ENCODE measurements at regions not wholly inside any gene's neighbourhood (a gene's known extent, or its start where the extent isn't known, plus 50 kb on each side); places are given as distances from the start of the nearest gene placed in this dataset.

DNA sequence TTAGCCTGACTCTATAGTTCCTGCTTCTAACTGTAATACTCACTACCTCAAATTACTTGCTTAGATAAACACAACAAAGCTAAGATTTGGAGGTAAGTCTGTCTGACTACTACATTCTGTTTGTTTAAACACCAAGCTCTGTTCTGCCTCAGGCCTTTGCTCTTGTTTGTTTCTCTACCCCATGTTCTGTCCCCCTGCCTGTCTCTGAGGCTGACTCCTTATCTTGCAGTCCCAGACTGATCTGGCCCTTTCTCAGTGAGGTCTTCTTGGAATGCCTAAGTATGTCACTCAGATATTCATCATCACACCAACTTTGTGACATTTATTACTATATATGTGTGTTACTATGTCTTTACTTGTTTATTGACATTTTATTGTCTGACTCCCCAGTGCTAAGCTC, 425.5 kb downstream of the LMO4 start:
- TF ChIP-seq, protein P1, sequence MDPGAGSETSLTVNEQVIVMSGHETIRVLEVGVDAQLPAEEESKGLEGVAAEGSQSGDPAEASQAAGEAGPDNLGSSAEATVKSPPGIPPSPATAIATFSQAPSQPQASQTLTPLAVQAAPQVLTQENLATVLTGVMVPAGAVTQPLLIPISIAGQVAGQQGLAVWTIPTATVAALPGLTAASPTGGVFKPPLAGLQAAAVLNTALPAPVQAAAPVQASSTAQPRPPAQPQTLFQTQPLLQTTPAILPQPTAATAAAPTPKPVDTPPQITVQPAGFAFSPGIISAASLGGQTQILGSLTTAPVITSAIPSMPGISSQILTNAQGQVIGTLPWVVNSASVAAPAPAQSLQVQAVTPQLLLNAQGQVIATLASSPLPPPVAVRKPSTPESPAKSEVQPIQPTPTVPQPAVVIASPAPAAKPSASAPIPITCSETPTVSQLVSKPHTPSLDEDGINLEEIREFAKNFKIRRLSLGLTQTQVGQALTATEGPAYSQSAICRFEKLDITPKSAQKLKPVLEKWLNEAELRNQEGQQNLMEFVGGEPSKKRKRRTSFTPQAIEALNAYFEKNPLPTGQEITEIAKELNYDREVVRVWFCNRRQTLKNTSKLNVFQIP (CRISPR knock-in tag; IDR thresholded peaks at IDR 0.05; ENCODE audit: borderline replicate concordance, low read depth): no peak
- TF ChIP-seq ZNF565 (CRISPR knock-in tag; conservative IDR thresholded peaks at IDR 0.05; ENCODE audit: low read depth): no peak
- TF ChIP-seq, protein P2, sequence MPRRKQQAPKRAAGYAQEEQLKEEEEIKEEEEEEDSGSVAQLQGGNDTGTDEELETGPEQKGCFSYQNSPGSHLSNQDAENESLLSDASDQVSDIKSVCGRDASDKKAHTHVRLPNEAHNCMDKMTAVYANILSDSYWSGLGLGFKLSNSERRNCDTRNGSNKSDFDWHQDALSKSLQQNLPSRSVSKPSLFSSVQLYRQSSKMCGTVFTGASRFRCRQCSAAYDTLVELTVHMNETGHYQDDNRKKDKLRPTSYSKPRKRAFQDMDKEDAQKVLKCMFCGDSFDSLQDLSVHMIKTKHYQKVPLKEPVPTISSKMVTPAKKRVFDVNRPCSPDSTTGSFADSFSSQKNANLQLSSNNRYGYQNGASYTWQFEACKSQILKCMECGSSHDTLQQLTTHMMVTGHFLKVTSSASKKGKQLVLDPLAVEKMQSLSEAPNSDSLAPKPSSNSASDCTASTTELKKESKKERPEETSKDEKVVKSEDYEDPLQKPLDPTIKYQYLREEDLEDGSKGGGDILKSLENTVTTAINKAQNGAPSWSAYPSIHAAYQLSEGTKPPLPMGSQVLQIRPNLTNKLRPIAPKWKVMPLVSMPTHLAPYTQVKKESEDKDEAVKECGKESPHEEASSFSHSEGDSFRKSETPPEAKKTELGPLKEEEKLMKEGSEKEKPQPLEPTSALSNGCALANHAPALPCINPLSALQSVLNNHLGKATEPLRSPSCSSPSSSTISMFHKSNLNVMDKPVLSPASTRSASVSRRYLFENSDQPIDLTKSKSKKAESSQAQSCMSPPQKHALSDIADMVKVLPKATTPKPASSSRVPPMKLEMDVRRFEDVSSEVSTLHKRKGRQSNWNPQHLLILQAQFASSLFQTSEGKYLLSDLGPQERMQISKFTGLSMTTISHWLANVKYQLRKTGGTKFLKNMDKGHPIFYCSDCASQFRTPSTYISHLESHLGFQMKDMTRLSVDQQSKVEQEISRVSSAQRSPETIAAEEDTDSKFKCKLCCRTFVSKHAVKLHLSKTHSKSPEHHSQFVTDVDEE (CRISPR knock-in tag; IDR thresholded peaks at IDR 0.05): no peak
- TF ChIP-seq OSR1 (CRISPR knock-in tag; IDR thresholded peaks at IDR 0.05): no peak
- TF ChIP-seq ZFP3 (CRISPR knock-in tag; IDR thresholded peaks at IDR 0.05): no peak
- TF ChIP-seq ZNF8 (CRISPR knock-in tag; IDR thresholded peaks at IDR 0.05): no peak
- TF ChIP-seq, protein P3, sequence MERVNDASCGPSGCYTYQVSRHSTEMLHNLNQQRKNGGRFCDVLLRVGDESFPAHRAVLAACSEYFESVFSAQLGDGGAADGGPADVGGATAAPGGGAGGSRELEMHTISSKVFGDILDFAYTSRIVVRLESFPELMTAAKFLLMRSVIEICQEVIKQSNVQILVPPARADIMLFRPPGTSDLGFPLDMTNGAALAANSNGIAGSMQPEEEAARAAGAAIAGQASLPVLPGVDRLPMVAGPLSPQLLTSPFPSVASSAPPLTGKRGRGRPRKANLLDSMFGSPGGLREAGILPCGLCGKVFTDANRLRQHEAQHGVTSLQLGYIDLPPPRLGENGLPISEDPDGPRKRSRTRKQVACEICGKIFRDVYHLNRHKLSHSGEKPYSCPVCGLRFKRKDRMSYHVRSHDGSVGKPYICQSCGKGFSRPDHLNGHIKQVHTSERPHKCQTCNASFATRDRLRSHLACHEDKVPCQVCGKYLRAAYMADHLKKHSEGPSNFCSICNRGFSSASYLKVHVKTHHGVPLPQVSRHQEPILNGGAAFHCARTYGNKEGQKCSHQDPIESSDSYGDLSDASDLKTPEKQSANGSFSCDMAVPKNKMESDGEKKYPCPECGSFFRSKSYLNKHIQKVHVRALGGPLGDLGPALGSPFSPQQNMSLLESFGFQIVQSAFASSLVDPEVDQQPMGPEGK (CRISPR knock-in tag; IDR thresholded peaks at IDR 0.05; ENCODE audit: borderline replicate concordance): no peak
- TF ChIP-seq, protein P4, sequence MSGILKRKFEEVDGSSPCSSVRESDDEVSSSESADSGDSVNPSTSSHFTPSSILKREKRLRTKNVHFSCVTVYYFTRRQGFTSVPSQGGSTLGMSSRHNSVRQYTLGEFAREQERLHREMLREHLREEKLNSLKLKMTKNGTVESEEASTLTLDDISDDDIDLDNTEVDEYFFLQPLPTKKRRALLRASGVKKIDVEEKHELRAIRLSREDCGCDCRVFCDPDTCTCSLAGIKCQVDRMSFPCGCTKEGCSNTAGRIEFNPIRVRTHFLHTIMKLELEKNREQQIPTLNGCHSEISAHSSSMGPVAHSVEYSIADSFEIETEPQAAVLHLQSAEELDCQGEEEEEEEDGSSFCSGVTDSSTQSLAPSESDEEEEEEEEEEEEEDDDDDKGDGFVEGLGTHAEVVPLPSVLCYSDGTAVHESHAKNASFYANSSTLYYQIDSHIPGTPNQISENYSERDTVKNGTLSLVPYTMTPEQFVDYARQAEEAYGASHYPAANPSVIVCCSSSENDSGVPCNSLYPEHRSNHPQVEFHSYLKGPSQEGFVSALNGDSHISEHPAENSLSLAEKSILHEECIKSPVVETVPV (CRISPR knock-in tag; IDR thresholded peaks at IDR 0.05): no peak
- no peak for TF ChIP-seq CSDC2 (CRISPR knock-in tag; IDR thresholded peaks at IDR 0.05)
- TF ChIP-seq ISL1 (CRISPR knock-in tag; IDR thresholded peaks at IDR 0.05): no peak
- TF ChIP-seq, protein P5, sequence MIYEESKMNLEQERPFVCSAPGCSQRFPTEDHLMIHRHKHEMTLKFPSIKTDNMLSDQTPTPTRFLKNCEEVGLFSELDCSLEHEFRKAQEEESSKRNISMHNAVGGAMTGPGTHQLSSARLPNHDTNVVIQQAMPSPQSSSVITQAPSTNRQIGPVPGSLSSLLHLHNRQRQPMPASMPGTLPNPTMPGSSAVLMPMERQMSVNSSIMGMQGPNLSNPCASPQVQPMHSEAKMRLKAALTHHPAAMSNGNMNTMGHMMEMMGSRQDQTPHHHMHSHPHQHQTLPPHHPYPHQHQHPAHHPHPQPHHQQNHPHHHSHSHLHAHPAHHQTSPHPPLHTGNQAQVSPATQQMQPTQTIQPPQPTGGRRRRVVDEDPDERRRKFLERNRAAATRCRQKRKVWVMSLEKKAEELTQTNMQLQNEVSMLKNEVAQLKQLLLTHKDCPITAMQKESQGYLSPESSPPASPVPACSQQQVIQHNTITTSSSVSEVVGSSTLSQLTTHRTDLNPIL (CRISPR knock-in tag; IDR thresholded peaks at IDR 0.05; ENCODE audit: low read depth): no peak
- ATAC-seq: no peak

DNA sequence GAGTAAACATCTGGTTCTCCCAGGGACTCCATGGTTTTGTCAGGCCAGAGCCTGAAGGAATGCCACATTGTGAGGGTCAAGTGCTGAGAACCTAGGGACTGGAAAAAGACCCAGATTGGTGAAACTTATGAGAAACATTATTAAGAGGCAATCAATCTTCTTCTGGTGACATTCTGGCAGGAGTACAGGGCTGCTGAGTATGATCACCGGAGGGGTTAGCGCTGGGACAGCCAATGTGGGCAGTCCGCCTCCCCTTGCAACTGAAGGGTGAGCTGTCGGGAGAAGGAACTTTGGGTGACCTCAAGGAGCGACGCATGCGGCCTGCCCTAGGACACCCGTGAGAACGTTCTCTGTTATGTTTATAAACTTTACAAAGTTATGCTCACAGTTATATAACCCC, 429.0 kb downstream of the LMO4 start:
- TF ChIP-seq, protein P4 (CRISPR knock-in tag; IDR thresholded peaks at IDR 0.05): no peak
- no peak for TF ChIP-seq ZFP30 (CRISPR knock-in tag; IDR thresholded peaks at IDR 0.05)
- no peak for ATAC-seq

DNA sequence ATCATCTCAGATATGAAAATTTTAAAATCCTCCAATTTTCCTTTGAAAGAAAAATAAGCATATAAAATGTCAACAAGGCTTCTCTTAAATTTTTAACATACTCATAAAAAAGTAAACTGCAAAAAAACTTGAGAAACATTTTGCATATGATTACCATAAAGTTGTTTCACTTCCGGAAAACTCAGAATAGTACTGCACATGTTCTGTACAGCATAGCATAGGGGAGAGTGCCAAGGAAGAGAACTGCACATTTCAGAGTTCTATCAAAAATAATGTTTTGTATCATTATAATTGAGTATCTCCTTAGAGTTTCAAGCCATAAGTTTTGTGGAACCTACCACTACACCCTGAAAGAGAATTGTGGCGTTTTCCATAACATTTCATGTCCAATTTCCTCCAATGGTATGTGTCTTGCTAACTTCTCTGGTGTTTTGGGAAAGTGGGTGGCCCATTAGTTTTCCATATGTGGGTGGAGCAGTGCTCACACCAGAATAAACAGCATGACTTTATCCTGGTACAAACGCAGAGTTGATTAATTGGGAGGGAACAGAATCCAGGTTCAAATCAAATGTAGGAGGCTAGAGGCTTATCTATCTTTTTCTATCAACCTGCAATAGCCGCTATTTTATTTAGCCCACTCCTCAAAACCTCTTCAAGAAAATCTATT, 430.9 kb downstream of the LMO4 start:
- TF ChIP-seq TOX (CRISPR knock-in tag; IDR thresholded peaks at IDR 0.05; ENCODE audit: borderline replicate concordance) (no peak), SNAI2 (CRISPR knock-in tag; IDR thresholded peaks at IDR 0.05) (no peak), ZNF70 (CRISPR knock-in tag; IDR thresholded peaks at IDR 0.05) (no peak), TCF4 (CRISPR knock-in tag; IDR thresholded peaks at IDR 0.05; ENCODE audit: borderline replicate concordance) (no peak), OSR1 (CRISPR knock-in tag; IDR thresholded peaks at IDR 0.05) (no peak), ISL1 (CRISPR knock-in tag; IDR thresholded peaks at IDR 0.05) (no peak), PPARA (CRISPR knock-in tag; IDR thresholded peaks at IDR 0.05; ENCODE audit: borderline replicate concordance) (no peak), ZNF565 (CRISPR knock-in tag; conservative IDR thresholded peaks at IDR 0.05; ENCODE audit: low read depth) (no peak)
- TF ChIP-seq, protein P2 (CRISPR knock-in tag; IDR thresholded peaks at IDR 0.05): no peak
- TF ChIP-seq, protein P4 (CRISPR knock-in tag; IDR thresholded peaks at IDR 0.05): no peak
- TF ChIP-seq, protein P1 (CRISPR knock-in tag; IDR thresholded peaks at IDR 0.05; ENCODE audit: borderline replicate concordance, low read depth): no peak
- no peak for ATAC-seq
